ENCODE measurements at regions not wholly inside any gene's neighbourhood (a gene's known extent, or its start where the extent isn't known, plus 50 kb on each side); places are given as distances from the start of the nearest gene placed in this dataset.
"Not testable (repeated sequence)": the region's sequence is repeated elsewhere in the genome, so short reads cannot be mapped to it uniquely, and the experiment has no call there.

- 24 to 66% methylated on average over 11 of the region's 11 CpGs for WGBS, 2 donors
- no peak overlapping the region for H3K27ac ChIP-seq
- no peak for TF ChIP-seq POLR2A (IDR thresholded peaks at IDR 0.05)
- no peak for TF ChIP-seq CTCF (IDR thresholded peaks at IDR 0.05)
- intact Hi-C loops (cut with DNase I) = no loop called here
- no peaks in the 10 kb centered on the region for H3K27me3 ChIP-seq
- no peak overlapping the region for H3K4me3 ChIP-seq
- DNase-seq = no peak
- H3K4me1 ChIP-seq = no peaks in the 10 kb centered on the region
- H3K36me3 ChIP-seq = no peaks in the 10 kb centered on the region
- peaks cover 0 to 3% (median 0%) of the 10 kb centered on the region in 4 donors for H3K9me3 ChIP-seq
Observed at GRCh38 chr3:14265246-14265962, 86.8 kb downstream of the LSM3 start.

- Histone ChIP-seq H3K27me3 (no peaks in the 10 kb centered on the region), H3K4me3 (no peak overlapping the region), H3K36me3 (no peaks in the 10 kb centered on the region), H3K9me3 (peaks cover 0 to 3% (median 0%) of the 10 kb centered on the region in 4 donors), H3K4me1 (no peaks in the 10 kb centered on the region), H3K27ac (no peak overlapping the region)
- DNase-seq = no peak
- 81 to 86% methylated on average over 12 of the region's 12 CpGs for WGBS, 2 donors
- TF ChIP-seq EP300 (IDR thresholded peaks at IDR 0.05) = no peak
- peak in 1 of 4 donors; percentile 19 for TF ChIP-seq POLR2AphosphoS5 (IDR thresholded peaks at IDR 0.05)
- intact Hi-C loops (cut with DNase I) = no loop called here
Observed at GRCh38 chr3:14266361-14266760, 87.7 kb downstream of the LSM3 start.

GRCh38 chr3:14267976-14268375 is 89.4 kb downstream of the LSM3 start:
- Histone ChIP-seq H3K36me3 (no peaks in the 10 kb centered on the region), H3K9me3 (peaks cover 0 to 3% (median 0%) of the 10 kb centered on the region in 4 donors), H3K27me3 (no peaks in the 10 kb centered on the region), H3K4me3 (no peak overlapping the region), H3K4me1 (no peaks in the 10 kb centered on the region), H3K27ac (no peak overlapping the region)
- DNase-seq = no peak
- 88 to 92% methylated on average over 5 of the region's 5 CpGs for WGBS, 2 donors
- TF ChIP-seq EP300 (IDR thresholded peaks at IDR 0.05) = no peak
- TF ChIP-seq POLR2AphosphoS5 (IDR thresholded peaks at IDR 0.05) = no peak
- TF ChIP-seq CTCF (IDR thresholded peaks at IDR 0.05) = no peak
- TF ChIP-seq POLR2A (IDR thresholded peaks at IDR 0.05) = no peak
- intact Hi-C loops (cut with DNase I) = no loop called here

GRCh38 chr3:14268897-14269296 is 90.3 kb downstream of the LSM3 start:
- WGBS, 2 donors = 97 to 98% methylated on average over 1 of the region's 1 CpG

GRCh38 chr3:14272041-14272958 is 93.7 kb downstream of the LSM3 start:
- intact Hi-C loops (cut with DNase I); H3K36me3 ChIP-seq; H3K4me3 ChIP-seq; H3K27me3 ChIP-seq; DNase-seq; H3K9me3 ChIP-seq; H3K27ac ChIP-seq; H3K4me1 ChIP-seq: not testable (repeated sequence)
- WGBS, 2 donors = 85 to 86% methylated on average over 14 to 15 of the region's 15 CpGs

More at GRCh38 chr3:14268897-14269296, 90.3 kb downstream of the LSM3 start:
- Histone ChIP-seq H3K4me1 (no peaks in the 10 kb centered on the region), H3K36me3 (no peaks in the 10 kb centered on the region), H3K4me3 (no peak overlapping the region), H3K27me3 (no peaks in the 10 kb centered on the region), H3K9me3 (peaks cover 0 to 3% (median 0%) of the 10 kb centered on the region in 4 donors), H3K27ac (no peak overlapping the region)
- no peak for DNase-seq
- intact Hi-C loops (cut with DNase I) = no loop called here
- TF ChIP-seq CTCF (IDR thresholded peaks at IDR 0.05) = no peak

GRCh38 chr3:14272959-14273560 is 94.4 kb downstream of the LSM3 start:
- H3K27me3 ChIP-seq; H3K9me3 ChIP-seq; H3K36me3 ChIP-seq; intact Hi-C loops (cut with DNase I); H3K27ac ChIP-seq; DNase-seq; H3K4me3 ChIP-seq; H3K4me1 ChIP-seq: not testable (repeated sequence)
- WGBS, 2 donors = 63 to 68% methylated on average over 6 to 7 of the region's 7 CpGs
